Stimulated activated CD4-positive, alpha-beta T cell treated with anti-CD3 and anti-CD28 coated beads, Interleukin-15, amount 100 ng/mL, for 24 hours (primary cell): ENCODE measurements at regions not wholly inside any gene's neighbourhood (a gene's known extent, or its start where the extent isn't known, plus 50 kb on each side); places are given as distances from the start of the nearest gene placed in this dataset.

Experiments used
- DNase-seq: peaks from one replicate; pipeline ENCODE4 v3.0.0-alpha.2; 2020

DNA sequence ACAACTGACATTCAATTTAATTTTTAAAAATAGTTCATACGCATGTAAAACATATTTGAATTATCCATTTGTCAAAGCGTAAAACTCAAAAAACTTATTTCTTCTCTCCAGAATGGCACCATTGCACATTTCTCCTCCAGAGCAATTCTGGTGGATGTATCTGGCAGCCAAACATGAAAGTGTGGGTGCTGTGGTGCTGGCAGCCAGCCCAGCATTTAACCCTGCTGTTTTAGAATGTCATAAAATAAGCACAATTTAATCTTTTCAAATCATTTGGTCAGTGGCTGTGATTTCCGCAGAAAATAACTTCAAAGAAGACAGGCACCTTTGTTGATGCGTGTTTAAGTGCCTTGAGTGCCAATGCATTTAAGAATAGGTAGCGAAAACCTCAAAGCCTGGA is 302.7 kb upstream of the MEOX2 start:
- DNase-seq, result no peak

DNA sequence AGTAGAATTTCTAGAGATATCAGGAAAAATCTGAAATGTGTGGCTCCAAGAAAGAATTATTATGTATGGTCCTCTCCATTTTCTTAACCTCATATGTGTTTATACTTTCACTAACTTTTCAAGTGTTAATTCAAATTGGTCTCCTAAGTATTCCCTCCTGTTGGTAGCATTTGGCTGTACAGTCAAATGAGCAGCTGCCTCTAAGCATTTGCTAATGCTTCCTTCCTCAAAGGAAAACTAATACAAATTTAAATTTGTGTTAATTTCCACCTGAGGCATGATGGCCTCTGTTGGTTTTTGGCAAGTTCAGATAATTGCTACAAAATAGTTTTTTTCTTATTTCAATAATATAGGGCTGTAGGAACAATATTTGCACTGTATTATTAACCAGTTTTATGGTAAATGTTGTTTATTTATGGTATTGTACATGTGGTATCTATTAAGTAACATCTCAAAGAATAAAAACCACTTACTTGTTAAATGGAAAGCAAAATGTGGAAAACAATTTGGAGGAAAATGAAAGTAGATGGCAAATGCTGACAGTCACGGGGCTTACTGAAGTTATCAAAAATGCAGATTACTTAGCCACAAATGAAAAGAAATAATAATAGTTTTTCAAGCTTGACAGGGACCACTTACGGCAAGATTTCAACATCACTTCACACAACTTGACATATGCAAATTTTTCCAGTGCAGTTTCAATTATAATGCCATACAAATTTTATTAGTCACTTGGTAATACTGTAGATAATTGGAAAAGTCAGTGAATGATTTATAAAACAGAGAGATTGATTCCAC is 299.3 kb upstream of the MEOX2 start:
- no peak for DNase-seq

DNA sequence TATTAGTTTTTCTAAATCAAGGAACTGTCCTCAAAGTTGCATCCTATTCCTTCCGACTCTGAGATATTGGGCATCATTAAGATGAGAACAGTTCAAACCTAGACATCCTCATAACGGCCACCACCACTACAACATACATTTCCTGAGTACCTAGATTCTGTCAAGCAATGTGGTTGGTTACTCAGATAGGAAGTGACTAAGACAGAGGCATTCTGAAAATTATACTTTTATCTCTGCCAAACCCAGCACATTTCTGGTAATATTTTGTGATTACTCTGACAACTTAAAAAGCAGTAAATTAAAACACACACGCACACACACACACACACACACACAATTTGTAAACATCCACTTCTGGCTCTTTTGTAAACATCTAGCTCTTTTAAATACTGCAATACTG is 291.2 kb upstream of the MEOX2 start:
- DNase-seq, result no peak

DNA sequence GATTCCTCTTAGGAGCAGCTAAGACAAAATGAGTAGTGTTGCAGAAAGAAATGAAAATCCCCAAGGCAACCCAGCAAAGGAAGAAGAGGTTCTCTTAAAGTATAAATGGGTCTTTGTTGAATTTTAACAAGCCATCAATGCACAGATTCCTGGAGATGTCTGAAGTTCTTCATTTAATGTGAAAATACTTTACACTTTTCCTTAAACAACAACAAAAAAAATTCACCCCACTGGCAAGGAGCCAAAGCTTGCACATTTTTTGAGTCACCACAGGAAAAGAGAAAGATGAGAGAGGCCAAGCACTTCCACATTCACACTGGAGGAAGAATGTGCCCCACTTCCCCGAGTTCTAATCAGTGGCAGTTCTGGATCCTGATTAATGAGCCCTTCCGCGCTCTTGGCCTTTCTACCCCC is 286.4 kb upstream of the MEOX2 start:
- DNase-seq, result no peak

DNA sequence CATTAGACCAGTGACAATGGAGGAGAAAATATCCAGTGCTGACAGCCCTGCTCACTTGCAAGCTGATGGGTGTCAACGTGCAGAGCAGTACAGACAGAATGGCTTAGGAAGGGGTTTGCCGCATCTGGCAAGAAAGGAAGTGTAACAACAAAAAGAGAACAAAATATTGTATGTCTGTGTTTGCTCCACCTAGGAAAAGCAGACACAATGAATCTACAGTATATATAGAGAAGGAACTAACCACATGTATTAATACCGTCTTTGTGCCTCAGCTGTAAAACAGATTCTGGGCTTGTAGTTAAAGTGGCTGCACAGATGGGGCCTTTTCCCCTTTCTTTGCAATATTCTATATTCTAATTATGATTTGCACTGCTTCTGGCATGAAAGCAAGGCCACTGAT is 281.1 kb upstream of the MEOX2 start:
- DNase-seq, result no peak

DNA sequence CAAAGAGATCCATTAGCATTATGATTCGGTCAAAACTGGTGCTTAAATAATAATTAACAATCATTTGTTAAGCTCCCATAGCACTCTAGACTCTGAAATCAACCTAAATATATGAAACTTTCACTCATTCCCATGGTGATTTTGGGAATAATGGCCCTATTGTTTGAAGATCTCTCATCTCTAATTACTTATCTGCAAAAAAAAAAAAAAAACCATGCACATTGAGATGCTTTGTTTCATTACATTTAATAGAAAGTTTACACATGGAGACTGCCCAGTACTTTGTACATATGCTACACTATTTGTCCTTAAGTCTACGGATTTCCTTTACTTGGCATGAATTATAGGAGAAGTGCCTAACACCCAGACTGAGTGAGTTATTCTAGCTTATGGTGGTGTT is 280.6 kb upstream of the MEOX2 start:
- DNase-seq, result no peak

DNA sequence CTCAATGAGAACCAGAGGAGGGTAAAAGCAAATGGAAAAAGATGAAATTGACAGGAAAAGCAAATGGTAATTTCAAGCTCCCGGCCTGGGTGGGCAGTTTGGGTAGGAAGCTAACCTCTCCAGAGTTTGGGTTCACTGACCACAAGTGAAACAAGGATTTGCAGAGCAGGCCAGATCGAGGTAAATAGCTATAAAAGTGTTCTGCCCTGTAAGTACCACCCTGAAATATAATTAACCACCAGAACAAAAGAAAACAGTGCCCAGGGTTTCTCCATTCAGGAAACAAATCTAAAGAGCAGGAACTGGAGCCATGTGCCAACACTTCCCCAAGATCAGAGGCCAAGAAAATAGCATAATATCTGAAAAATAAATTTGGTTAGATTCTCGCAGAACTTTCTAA is 276.7 kb upstream of the MEOX2 start:
- DNase-seq, result no peak

DNA sequence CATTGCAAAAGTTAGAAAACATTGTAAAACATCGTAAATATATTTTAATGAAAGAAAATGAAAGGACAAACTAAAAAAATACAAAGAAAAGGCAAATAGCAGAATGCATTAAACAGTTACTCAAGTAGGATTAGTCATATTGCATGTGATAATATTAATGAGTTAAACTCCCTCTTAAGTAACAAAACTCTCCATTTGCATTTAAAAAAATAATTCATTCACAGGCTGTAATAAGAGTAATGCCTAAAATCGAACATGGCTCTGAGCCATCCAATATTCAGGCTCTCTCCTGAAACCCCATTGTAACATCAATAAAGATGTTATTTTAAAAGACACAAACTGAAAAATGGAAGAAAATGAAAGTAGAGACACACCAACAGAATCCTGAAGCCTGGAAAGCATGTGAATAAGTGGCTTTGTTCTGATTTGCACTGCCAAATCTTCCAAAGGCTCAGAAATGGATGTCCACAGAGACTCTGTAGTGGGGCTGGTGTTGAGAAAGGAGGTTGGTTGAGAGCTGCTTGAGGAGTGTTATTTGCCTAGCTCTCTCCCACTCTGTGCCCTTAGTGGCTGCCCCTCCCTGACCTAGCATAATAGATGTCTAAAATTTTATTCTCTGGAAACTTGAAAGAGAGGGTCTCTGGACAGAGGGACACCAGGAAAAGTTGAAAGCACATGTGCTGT is 268.3 kb upstream of the MEOX2 start:
- DNase-seq, result no peak

DNA sequence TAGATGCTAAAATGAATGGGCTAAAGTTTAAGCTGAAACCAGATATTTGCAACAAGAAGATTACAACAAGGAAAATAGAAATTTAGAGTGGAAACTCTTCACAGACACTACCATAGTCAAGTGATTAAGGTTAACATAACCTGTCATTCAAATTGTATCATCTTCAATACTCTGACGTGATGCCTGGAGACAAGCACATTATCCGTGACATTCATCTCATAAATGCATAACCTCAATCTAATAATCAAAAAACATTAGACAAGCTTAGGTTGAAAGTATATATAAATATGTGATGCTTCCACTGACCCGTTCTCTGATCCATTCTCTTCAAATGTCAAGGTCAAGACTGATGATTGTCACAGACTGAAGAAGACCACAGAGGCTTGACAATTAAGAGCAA is 263.8 kb upstream of the MEOX2 start:
- no peak for DNase-seq

DNA sequence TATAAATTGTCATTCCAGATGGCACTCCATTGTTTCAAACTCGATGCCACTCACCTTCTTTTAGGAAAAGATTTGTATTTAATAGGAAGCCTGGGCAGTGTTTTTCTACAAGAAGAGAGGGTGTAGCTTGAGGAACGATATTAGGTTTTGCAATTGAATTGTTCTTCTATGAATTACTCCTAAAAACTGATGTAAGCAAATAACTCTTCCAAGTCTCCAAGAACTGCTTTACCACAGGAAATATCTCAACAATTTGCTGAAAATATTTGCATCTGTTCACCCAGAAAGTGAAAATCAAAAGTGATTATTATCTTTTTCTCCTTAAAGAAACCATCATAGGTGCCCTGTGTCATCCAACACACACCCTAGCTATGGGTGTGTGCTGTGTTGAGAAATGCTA is 261.3 kb upstream of the MEOX2 start:
- no peak for DNase-seq

DNA sequence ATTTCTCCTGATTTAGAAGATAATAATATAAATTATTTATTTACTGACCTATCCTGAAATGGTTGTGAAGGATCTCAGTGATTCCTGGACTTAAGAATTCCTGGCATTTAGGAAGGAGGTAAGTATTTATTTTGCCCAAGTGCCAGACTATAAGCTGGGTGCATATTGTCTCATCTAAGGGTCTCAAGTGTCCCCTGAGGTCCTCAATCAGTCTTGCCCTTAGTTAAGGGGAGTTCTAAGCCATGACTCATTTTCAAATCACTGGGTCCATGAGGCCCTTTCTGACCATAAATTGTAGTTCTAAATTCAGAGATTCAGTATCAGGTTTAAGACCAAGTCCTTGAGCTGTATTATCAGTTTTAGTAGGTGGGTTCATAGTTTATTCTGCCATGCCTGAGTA is 251.6 kb upstream of the MEOX2 start:
- DNase-seq, result no peak

DNA sequence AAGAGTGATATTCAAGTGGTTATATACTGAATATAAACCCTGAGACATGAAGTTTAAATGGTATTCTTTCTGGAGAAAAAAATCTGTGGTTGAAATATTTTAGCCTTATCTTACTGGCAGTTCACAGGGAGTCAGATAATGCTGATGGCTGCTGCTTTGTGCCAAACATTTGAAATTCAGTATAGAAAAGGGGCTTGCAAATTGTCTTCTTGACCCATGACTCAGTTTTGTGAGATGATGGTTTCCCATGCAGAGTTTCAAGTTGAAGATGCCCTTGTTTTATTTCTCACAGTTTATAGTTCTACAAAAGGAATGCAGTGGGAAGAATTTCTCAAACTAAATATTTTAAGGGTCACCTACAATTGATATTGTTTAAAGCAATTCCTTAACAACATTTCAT is 251.1 kb upstream of the MEOX2 start:
- DNase-seq, result no peak

DNA sequence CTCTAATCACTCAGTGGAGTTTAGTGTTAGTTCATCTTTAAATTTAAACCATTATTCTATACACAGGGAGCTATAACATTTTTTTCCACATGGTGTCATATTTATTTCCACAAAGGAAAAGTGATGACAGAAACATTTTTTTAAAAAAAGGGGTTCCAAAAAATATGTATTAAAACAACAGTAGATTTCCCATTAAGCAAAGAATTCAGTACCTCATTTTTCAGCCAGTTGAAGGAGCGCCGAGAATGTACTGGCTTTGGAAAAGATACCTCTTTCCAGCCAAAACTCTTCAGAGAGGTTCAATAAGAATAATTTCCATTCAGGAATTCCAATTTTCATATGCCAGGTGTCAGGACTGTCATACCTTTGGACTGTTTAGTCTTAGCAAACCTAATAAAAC is 250.5 kb upstream of the MEOX2 start:
- DNase-seq, result no peak

DNA sequence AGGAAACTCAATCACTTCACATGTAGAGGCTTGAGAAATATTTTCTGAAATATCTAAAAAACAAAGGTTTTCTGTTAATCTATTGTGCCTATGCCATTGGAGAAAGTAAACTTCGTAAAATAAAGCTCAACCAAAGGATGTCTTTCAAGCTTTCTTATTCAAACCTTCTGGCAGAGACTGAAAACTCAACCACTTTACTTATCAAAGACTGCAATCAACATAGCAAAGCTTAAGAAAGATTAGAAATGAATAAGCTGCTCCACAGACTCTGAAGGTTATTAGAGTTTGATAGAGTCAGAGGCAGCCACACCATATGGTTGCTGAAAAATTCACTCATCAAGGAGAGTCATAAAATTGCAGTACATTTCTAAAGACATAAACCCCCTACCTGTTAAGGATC is 245.8 kb upstream of the MEOX2 start:
- DNase-seq, result no peak

DNA sequence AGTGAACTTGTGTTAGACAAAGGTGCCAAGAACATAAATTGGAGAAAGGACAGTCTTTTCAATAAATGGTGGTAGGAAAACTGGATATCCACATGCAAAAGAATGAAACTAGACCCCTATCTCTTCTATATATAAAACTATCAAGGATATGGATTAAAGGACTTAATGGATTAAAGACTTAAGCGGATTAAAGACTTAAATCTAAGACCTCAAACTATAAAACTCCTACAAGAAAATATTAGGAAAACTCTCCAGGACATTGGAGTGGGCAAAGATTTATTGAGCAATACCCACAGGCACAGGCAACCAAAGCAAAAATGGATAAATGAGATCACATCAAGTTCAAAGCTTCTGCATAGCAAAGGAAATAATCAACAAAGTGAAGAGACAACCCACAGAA is 242.9 kb upstream of the MEOX2 start:
- no peak for DNase-seq

DNA sequence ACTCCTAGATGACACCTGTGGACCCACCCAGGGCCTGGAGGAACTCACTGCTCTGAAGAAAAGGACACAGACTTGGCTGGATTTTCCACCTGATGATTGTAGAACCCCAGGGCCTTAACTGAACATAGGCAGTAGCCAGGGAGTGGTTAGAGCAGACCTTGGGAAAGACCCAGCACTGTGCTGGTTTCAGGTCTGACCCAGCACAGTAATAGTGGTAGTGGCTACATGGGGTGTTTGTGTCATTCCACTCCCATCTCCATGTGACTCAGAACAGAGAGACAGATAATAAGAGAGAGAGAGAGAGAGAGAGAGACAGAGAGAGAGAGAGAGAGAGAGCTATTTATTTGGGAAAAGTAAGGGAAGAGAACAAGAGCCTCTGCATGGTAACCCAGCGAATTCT is 239.1 kb upstream of the MEOX2 start:
- DNase-seq, result no peak

DNA sequence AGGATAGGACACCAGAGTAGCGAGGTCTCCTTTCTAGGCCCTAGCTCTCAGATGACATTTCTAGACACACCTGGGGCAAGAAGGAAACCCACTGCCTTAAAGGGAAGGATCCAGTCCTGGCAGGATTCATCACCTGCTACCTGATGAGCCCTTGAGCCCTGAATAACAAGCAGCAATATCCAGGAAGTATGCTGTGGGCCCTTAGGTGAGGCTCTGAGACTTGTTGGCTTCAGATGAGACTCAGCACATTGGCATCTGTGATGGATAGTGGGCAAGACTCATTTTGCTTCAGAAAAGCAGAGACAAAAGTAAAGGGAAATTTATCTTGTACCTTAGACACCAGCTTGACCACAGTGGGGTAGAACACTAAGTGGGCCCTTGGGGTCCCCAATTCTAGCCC is 238.4 kb upstream of the MEOX2 start:
- DNase-seq, result no peak

DNA sequence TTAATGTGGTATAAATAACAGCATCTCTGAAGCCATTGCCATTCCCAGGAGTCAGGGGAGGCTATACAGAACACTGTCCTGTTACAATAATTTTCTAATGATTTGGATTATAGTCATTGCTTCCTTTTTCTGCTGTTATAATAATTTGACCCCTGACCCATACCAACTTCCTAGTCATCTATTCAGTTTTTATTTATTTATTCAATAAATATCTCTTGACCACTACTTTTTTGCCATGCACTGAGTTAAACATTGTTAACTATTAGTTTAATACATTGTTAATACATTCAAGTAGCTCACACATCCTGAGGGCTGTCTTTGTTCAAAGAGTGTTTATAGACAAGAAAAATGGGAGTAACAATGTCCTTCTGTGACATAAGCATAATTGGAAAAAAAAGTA is 235.5 kb upstream of the MEOX2 start:
- no peak for DNase-seq

DNA sequence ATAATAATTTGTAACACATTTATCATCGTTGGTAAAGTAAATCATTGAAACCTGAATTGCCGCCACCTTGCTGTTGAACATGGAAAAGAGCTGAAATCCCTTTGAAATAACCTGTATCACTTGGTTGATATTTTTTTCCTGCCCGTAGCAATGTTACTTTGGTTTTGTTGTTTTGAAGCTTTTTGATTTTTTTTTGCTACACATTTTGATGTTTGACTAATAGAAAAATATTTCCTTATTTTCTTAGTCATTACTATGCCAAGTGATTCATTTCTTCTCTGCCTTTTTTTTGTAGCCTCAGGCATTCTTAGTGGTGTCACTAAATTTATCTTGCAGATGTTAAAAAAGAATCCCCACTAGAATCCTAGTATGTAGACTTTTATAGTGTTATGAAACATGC is 235.1 kb upstream of the MEOX2 start:
- DNase-seq, result no peak

DNA sequence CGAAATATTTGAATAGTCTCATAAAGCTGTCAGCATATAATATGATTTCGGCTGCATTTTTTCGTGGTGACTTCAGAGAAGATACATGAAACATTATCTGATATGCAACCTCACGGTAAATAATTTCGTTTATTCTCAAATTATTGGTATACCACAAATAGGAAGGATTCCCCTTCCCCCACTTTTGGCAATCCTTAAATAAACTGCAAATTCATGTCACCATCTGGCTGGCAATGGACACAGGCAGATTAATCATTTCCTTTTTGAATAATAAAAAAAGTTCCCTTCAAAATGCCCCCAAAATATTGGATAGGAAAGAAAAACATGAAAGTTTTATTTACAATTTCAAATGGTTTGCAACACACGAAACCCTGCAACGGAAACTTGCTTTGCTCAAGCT is 234.5 kb upstream of the MEOX2 start:
- no peak for DNase-seq

DNA sequence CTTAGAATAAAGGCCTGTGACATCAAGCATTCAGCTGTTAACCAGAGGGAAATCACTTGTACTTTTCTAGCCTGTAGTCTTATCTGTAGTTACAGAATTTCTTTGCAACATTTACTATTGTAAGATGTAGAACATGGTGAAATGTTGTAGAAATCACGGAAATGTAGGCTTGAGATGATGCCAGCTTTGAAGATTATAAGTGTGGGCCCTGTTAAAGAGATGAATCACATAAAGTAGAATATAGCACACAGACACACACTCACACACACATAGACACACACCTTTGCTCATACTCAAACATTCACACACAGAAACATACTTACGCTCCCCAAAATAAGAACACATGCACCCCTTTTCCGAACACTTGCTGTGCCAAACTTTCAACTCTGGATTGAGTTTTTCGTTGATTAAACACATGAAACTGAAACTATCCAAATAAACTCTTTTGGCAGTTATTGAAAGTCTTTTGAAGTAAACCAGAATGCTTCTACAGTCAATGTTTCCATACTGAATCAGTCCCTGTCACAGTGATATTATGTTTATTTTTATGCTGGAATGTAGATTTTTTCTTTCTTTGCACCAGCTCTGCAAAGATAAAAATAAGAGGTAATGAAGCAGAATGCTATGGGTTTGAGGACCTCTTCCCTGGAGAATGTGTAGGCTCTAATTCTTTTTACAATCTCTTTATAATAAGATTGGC is 230.3 kb upstream of the MEOX2 start:
- no peak for DNase-seq

DNA sequence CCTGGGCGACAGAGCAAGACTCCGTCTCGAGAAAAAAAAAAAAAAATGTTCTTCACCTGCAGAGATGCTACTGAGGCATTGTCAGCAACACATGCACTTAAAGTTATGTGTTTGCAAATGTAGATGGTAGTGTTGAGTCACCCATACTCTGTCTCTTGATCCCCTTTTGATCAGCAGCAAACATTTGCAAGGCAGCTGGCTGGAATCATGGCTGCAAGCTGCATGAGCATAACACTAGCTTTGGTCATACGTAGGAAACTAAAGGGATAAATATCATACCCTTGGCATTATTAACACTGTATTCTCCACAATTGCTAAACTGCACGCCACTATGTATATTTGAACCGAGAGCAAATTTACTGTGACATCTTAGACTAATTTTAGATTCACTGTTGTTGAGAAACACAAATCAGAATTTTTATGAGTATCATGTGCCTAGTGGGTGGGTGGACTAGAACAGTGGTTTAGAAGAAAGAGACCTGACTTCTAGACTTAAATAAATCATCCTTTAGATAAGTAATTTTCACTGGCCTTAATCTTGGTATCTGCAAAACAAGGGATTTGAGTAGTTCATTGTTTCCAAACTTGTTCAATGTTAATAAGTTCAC is 229.3 kb upstream of the MEOX2 start:
- no peak for DNase-seq

DNA sequence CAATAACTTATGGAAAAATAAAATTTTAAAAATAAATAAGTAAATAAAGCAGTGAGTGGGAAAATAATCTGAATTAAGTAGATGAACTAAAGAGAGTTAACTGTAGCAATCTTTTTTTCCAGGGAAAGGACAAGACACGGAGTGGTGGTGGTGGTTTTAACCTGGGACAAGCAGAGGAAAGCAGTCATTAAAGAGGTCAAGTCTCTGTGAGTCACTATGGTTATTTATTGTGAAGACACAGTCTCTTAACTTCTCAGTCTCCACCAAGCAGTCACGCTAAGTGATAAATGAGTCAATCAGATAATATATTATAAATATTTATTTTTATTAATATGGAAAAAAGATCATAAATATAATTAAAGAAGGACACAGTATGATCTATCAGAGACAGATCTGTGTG is 228.1 kb upstream of the MEOX2 start:
- no peak for DNase-seq

DNA sequence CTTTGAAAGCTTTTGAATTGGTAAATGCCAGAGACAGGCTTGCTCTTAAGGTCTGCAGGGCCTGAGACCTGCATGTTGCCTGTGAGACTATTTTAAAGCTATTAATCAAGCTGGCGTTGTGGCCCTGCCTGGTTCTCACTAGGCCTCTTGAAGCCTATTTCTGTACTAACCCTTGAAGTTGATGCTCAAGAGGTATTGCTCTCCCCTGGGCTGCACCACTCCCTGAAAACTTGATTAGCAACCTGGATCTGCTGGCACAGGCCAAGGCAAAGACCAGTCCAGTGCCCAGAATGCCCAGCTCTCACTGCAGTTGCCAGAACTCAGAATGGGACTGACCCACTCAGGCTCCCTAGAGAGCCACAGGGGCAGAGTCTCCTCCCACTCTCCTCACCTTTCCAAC is 220.0 kb upstream of the MEOX2 start:
- DNase-seq, result no peak
